ENCODE measurements at regions not wholly inside any gene's neighbourhood (a gene's known extent, or its start where the extent isn't known, plus 50 kb on each side); places are given as distances from the start of the nearest gene placed in this dataset.

DNA sequence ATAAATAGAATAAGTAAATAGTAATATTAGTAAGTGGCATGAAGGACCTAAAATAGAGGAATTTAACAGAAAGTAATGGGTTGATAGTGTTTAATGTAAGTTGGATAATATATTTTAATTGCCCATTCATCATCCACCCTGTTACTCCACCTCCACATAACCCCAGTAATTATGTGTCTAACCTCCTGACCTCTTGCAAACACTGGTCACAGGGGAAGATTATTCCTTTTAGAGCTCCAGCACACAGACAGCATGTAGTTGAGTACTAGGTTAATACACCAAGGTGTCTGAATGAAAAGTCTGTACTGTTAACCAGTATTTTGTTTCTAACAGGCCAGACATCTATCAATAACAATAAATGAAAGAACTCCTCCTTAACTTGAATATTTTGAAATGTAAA is 92.4 kb upstream of the EYS start:
- no peak for TF ChIP-seq CTCF (IDR thresholded peaks at IDR 0.05; ENCODE audit: low read length, missing control alignments)

GRCh38 chr6:65798280-65799014 is 91.4 kb upstream of the EYS start:
- no peak for TF ChIP-seq CTCF (IDR thresholded peaks at IDR 0.05; ENCODE audit: low read length, missing control alignments)
- no peak for DNase-seq (ENCODE audit: low read depth)
- no peak overlapping the region for H3K4me3 ChIP-seq (replicated peaks; ENCODE audit: low read depth, low read length)

More for the DNA sequence above, 92.4 kb upstream of the EYS start:
- no peak overlapping the region for H3K4me3 ChIP-seq (replicated peaks; ENCODE audit: low read depth, low read length)
- DNase-seq (ENCODE audit: low read depth), result no peak

DNA sequence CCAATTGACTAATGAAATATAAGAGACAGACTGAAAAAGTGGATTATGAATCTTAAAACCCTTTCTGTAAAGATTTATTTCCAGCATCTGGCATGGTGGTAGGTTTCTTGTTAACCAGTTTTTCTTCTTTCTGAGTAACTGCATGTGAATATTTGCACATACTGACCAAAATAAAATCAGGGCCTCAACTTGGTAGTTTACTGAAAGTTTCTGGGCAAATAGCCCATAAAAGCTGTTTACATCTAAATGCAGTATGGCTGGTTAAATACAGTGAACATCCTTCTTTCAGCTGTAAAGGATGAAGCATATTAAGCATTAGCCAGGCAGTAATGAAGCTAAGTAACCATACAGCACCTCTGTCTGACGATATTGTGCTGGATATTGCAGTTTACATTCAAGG is 83.6 kb upstream of the EYS start:
- no peak for TF ChIP-seq CTCF (IDR thresholded peaks at IDR 0.05; ENCODE audit: low read length, missing control alignments)
- DNase-seq (ENCODE audit: low read depth), result no peak
- H3K4me3 ChIP-seq (replicated peaks; ENCODE audit: low read depth, low read length), result no peak overlapping the region

- no peak for TF ChIP-seq CTCF (IDR thresholded peaks at IDR 0.05; ENCODE audit: low read length, missing control alignments)
- H3K4me3 ChIP-seq (replicated peaks; ENCODE audit: low read depth, low read length), result no peak overlapping the region
- no peak for DNase-seq (ENCODE audit: low read depth)
These were observed 80.8 kb upstream of the EYS start for GRCh38 chr6:65787787-65788186.

GRCh38 chr6:65786815-65787214 is 79.8 kb upstream of the EYS start:
- H3K4me3 ChIP-seq (replicated peaks; ENCODE audit: low read depth, low read length), result no peak overlapping the region
- no peak for DNase-seq (ENCODE audit: low read depth)
- TF ChIP-seq CTCF (IDR thresholded peaks at IDR 0.05; ENCODE audit: low read length, missing control alignments), result no peak

DNA sequence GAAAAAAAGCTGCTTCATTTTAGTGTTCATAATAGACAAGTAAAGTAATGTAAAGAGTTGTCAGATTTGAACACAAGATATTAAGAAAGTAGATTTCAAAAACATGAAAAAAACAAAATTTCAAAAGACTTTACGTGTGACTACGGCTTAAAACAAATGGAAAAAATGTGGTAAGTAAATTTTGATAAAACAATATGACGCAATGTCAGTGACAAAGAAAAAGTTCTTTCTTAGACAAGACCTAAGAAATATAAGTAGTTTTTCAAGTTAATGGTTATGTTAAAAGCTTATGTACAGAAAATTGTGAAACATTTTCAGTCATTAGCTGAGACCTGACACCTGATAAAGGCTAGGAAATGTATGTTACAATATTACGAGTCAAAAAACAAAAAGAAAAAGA is 73.7 kb upstream of the EYS start:
- TF ChIP-seq CTCF (IDR thresholded peaks at IDR 0.05; ENCODE audit: low read length, missing control alignments), result no peak

DNA sequence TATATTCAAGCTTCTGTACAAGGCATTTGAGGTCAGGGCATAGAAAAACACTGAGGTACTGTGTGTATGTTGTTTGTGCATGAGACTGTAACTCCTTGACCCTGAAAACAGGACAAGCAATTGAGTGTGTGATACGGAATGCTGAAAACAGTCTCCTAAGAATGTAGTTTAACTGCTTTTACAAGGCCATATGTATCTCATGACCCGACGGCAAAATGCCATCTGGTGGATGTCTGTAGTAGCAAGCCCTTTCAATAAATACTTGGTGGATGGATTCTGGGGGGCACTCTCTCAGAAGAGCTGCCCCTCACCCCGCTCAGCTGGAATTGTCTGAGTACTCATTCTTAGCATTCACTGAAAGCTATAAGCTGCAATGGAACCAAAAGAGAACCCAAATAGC is 69.3 kb upstream of the EYS start:
- no peak for TF ChIP-seq CTCF (IDR thresholded peaks at IDR 0.05; ENCODE audit: low read length, missing control alignments)
- no peak for DNase-seq (ENCODE audit: low read depth)
- no peak overlapping the region for H3K4me3 ChIP-seq (replicated peaks; ENCODE audit: low read depth, low read length)

More for the DNA sequence above, 73.7 kb upstream of the EYS start:
- H3K4me3 ChIP-seq (replicated peaks; ENCODE audit: low read depth, low read length), result no peak overlapping the region
- DNase-seq (ENCODE audit: low read depth), result no peak

Measured in fibroblast of pulmonary artery (primary cell).